Thyroid gland (tissue), 4 donors: ENCODE measurements at regions not wholly inside any gene's neighbourhood (a gene's known extent, or its start where the extent isn't known, plus 50 kb on each side); places are given as distances from the start of the nearest gene placed in this dataset.

Experiments
- POLR2A ChIP-seq, 2 donors: fragments of 450-650 bp; IDR thresholded peaks; one replicate each; pipeline ENCODE4 v1.6.1; 2017; ENCODE audit warnings: antibody characterized with exemption in 2 of 2, mild to moderate bottlenecking in 2 of 2, moderate library complexity in 1 of 2
- TF ChIP-seq, protein P1 (sequence below), 6 experiments: fragments of 200-600 bp in 3 of 6; fragments of 450-650 bp in 3 of 6; sonication (generic) in 3 of 6; IDR thresholded peaks; one replicate each; pipeline ENCODE4 v1.5.1; 2016 to 2019; ENCODE audit warnings: antibody characterized with exemption in 6 of 6, mild to moderate bottlenecking in 2 of 6, inconsistent platforms in 1 of 6, moderate library complexity in 1 of 6

DNA sequence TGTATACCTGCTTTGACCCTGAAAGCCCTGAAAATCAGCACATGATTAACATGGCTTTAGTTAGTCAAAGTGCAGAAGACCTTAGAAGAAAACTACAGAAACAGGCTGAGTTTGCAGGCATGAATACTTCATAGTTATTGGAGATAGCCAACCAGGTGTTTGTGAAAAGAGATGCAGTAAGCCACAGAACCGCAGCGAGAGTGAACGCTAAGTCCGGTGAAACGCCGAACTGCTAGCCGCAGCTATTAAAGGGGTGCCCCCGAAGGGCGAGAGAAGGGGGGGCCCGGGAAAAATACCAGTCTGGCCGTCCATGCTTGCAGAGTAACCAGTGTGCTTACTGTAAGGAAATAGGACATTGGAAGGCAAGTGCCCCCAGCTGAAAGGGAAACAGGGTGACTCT, 784.0 kb upstream of the TMEM132C start:
- TF ChIP-seq, protein P1, sequence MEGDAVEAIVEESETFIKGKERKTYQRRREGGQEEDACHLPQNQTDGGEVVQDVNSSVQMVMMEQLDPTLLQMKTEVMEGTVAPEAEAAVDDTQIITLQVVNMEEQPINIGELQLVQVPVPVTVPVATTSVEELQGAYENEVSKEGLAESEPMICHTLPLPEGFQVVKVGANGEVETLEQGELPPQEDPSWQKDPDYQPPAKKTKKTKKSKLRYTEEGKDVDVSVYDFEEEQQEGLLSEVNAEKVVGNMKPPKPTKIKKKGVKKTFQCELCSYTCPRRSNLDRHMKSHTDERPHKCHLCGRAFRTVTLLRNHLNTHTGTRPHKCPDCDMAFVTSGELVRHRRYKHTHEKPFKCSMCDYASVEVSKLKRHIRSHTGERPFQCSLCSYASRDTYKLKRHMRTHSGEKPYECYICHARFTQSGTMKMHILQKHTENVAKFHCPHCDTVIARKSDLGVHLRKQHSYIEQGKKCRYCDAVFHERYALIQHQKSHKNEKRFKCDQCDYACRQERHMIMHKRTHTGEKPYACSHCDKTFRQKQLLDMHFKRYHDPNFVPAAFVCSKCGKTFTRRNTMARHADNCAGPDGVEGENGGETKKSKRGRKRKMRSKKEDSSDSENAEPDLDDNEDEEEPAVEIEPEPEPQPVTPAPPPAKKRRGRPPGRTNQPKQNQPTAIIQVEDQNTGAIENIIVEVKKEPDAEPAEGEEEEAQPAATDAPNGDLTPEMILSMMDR (IDR thresholded peaks at IDR 0.05) = no peak
- no peak for TF ChIP-seq POLR2A (IDR thresholded peaks at IDR 0.05)
